H1 (cell line): ENCODE measurements at regions not wholly inside any gene's neighbourhood (a gene's known extent, or its start where the extent isn't known, plus 50 kb on each side); places are given as distances from the start of the nearest gene placed in this dataset.

Experiments used
- PHF8 ChIP-seq: fragments of 200-600 bp; sonication (generic); conservative IDR thresholded peaks from 2 replicates; pipeline ENCODE4 v1.7.1; 2012; ENCODE audit warnings: low read depth, mild to moderate bottlenecking, inconsistent platforms, low read length, moderate library complexity
- POLR2AphosphoS5 ChIP-seq: IDR thresholded peaks from 2 replicates; pipeline ENCODE4 v1.6.1; 2011; ENCODE audit warnings: low read depth, low read length
- SP1 ChIP-seq: IDR thresholded peaks from 2 replicates; pipeline ENCODE4 v1.6.1; 2011; ENCODE audit warnings: low read depth, low read length
- SUZ12 ChIP-seq: fragments of 200-600 bp; sonication (generic); IDR thresholded peaks from 2 replicates; pipeline ENCODE4 v1.6.1; 2012; ENCODE audit warnings: mild to moderate bottlenecking, inconsistent platforms, low read length, moderate library complexity, mixed read lengths

GRCh38 chr7:11290863-11291262 is 317.2 kb downstream of the PHF14 start (continued):
- no peak for TF ChIP-seq SUZ12
- TF ChIP-seq PHF8, result no peak
- TF ChIP-seq SP1, result no peak
- TF ChIP-seq POLR2AphosphoS5, result no peak
